D341Med (cell line): ENCODE measurements at regions not wholly inside any gene's neighbourhood (a gene's known extent, or its start where the extent isn't known, plus 50 kb on each side); places are given as distances from the start of the nearest gene placed in this dataset.
A peak's percentile ranks its signal among the peaks of the same experiment; 100 is the strongest.
"Not testable (repeated sequence)": the region's sequence is repeated elsewhere in the genome, so short reads cannot be mapped to it uniquely, and the experiment has no call there.

Source experiments
- DNase-seq: peaks from one replicate; pipeline ENCODE4 v3.0.0; 2012; ENCODE audit warnings: low spot score

DNA sequence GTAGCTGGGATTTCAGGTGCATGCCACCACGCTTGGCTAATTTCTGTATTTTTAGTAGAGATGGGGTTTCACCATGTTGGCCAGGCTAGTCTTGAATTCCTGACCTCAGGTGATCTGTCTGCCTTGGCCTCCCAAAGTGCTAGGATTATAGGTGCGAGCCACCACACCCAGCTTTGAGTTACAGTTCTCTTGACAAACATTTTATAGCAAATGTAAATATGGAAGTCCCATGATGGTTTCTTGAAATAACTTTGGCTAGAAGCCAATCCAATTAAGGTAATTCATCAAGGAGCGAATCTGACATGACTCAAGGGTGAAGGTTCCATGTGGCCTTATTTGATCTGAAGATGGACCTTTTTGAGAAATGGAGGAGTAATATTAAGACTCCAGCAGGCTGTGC, 76.2 kb upstream of the RFLNA start:
- DNase-seq, result not testable (repeated sequence)

DNA sequence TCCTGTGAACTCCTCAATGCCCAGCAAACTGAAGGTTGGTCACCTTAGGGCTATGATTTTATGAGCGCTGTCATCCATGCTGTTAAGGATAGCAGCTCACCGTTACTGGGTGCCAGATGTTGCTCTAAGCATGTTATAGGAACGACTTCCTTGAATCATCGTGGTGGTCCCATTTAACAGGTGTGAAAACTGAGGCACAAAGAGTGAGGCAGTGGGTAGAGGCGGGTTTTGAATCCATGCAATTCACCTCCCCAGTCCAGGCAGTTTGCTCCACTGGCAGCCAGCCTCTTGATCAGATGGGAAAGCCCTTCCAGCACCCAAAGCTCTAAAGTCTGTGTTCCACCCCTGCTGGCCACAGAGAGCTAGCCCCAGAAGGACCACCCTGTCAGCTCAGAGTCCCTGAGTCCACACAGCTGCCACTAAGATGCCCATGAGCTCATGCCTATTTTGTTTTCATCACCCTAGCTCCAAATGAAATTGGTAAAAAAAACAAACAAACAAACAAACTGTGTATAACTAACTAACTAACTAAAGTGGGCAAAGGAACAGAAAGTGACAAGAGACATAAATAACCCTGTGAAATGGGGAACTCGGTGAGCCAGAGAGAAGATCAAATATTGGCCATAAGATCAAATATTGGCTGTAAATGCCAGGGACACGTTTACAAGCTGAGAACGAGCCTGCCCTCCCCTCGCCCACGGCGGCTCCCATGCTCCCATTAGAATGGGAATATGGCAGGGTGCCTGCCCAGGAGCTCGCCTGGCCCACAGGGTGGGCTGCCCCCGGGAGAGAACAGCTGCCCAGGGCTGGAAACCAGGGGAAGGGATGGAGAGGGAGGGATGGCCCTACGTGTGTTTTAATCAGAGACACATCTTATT, 72.3 kb upstream of the RFLNA start:
- no peak for DNase-seq

DNA sequence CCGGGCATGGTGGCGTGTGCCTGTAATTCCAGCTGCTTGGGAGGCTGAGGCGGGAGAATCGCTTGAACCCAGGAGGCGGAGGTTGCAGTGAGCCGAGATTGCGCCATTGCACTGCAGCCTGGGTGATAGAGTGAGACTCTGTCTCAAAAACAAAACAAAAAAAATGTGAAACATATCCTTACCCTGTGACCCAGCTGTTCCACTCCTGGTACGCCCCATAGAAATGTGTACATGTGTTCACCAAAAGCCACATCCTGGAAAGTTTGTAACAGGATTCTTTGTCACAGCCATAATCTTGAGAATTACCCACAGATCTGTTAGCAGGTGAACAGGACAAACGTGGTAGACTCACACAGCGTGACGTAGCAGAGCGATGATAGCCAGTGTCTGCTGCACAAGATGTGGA, 71.2 kb upstream of the RFLNA start:
- not testable (repeated sequence) for DNase-seq

DNA sequence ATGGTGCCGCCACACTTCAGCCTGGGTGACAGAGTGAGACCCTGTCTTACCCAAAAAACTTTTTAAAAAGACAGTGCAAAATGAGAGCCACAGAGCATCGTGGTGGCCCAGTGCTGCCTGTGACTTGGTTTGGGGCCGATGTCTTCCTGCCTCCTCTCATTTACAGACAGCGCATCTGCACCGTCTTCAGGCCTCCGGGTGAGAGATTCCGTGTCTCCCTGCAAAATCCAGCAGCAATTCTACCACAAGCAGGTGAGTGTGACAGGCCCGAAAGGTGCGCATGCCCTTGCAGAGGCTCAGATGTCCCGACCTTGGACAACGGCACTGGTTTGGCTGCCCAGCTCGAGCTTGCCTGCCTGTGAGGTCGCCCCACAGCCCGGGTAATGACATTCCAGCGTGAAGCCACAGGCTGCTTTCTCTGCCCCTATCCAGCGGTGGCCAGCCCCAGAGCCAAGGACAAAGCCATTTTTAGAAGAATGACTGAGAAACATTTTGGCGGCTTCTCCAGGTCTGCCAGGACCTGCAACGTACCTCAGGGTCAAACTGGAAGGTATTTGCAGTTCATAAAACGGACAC, 70.3 kb upstream of the RFLNA start:
- no peak for DNase-seq

DNA sequence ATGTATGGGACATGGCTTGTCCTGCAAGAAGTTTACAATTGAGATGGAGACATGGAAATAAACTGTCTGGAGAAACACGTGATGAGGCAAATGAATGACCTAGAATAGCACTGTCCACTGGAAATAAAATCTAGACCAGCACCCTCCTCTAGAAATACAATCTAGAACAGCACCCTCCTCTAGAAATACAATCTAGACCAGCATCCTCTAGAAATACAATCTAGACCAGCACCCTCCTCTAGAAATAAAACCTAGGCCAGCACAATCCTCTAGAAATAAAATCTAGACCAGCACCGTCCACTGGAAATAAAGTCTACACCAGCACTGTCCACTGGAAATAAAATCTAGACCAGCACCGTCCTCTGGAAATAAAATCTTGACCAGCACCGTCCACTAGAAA, 69.2 kb upstream of the RFLNA start:
- no peak for DNase-seq

DNA sequence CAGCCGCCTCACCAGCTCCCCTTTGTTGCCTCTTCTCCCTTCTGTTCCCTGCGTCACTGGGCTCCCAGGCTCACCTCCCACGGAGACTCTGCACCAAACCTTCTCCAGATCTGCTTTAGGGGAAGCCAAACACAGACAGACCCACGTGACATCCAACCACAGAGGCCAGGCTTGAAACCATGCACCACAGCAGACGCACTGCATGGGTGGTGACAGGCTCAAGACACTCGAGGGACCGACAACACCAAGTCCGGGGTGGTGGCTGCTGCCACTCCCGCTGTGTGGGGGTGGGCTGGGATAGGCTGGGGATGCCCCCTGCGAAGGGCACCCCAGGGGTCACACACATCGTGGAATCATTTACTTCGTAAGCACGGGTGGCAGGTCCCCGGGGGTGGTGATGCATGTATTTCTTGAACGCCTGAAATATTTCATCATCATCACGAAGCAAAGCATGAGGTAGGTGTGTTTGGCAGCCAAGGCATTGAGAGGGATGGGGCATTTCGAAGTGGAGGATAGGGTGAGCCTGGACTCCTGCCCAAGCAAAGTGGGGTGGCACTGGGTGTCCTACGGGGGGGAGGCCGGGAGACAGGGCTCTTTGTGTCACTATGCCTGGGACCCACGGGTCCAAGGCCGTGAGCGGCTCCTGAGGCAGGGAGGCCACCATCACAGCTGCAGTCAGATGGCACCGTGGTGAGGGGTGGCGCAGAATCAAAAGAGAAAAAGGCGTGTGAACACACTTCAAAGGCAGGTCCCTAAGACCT, 66.8 kb upstream of the RFLNA start:
- DNase-seq, result no peak

DNA sequence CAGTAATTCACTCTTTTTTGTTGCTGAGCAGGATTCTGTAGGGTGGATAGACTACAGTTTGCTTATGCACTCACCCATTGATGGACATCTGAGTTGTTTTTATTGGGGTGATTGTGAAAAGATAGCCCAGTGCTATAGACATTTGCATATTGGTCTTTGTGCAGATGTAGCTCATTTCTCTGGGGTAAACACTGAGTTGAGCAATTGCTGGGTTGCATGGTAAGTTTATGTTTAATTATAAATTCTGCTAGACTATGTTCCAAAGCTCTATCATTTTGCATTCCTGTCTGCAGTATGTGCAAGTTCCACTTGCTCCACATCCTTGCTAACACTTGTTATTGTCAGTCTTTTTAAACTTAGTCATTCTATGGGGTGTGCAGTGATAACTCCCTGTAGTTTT, 65.4 kb upstream of the RFLNA start:
- DNase-seq, result no peak

DNA sequence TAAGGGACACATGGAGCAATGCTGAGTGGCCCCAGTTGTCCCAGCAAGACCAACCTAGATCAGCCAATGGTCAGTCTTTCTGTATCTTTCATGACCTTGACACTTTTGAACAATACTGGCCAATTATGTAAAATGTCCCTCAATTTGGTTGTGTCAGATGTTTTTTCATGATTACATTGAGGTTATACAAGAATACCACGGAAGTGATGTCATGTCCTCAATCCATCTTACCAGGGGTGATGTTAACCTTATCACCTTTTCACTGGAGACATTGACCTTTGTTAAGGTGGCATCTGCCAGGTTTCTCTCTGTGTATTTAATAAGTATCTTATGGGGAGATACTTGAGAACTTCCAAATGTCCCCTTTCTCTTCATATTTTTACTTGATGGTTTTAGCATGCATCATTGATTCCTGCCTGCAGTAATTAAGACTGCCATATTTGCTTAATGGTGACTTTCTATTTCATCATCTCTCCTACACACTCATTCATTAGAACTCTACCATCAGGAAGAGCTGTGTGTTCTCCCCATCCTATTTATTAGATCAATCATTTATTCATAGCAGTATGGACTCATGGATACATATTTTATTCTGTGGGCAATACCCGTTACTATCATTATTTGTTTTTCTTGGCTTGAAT, 64.7 kb upstream of the RFLNA start:
- DNase-seq, result no peak

DNA sequence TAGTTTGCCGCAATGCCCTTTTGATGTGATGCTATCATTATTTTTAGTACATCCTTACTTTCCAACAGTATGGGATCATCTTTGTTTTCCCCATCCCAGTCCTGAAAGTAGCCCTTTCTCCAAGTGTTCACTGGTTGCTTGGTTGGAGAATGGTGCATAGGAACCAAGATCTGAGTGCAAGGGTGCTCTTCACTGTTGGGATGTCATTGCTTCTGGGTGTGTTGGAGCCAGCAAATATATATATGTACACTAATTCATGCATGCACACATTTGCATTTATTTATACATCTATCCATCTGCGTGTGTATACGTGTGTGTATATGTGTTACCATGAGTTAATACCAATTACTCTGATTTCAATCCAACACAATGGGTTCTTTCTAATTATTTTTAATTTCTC, 64.1 kb upstream of the RFLNA start:
- no peak for DNase-seq

DNA sequence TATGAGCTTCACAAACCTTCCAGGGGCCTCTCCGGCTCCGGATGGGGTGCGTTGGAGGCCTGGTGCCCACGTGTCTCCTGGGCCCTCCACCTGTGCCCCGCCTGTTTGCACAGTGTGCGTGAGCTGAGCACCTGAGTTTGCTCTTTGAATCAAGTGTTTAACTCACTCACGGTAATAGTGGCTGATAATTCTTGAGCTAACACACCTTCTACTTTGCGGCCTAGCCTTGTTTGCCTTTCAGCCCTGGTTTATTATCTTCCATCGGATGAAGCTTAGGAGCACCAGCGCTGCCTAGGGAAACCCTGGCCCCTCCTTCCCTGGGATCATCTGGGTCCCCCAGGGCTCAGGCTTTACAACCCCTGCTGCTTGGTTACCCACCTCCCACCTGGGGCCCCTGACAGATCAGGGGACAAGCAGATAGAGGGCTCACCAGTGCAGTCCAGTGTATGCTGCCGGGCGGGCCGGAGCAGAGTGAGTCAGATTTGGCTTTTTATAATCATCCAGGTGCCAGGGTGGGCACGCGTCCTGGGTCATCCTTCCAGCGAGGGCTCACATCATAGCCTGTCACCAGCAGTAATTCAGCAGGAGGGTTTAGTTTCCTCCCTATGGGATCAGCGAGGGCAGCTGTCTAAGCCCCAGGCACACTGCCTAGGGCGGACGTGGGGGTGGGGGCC, 62.8 kb upstream of the RFLNA start:
- DNase-seq, result peak; percentile 91

DNA sequence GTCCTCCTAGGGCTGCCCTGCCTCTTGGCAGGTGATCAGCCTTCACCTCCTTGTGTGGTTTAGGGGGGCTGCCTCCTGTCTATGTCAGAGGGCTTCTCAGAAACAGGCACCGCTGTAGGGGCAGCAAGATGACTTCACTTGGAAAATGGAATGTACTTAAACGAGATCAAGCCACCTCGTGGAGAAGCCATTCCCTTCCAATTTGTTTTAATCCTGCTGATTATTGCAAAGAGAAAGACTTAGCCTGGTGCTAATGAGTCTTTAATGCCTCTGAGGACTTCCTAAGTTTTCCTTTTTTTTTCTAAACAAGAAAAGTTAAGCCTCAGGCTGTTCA, 62.3 kb upstream of the RFLNA start:
- no peak for DNase-seq

DNA sequence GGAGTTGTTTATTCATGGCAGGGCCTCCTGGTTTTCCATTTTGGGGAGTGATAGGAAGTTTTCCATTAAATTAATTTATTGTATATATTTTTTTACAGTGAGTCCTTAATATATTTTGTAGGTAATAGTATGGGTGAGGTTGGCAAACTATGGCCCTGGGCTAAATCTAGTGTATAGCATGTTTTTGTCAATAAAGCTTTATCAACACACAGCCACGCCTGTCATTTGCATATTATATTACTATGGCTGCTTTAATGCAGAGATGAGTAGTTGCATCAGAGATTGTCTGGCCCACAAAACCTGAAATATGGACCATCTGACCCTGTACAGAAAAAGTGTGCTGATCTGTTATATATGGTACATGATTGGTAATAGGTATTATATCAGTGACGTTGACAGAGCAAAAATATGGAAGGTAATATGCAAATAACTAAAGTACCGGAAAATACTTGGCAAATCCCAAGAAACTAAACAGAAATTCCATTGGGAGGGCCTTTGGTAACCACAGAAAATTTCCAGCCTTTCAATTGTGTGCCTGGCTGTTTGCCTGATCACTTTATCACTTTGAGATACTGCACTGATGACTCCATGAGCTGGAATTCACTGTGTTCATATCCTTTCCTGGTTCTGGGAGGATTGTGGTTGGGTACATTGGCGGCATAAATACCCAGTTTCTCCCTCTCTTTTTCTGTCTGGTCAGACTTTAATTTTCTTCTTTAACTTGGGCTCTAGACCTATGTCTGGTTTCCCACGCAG, 61.7 kb upstream of the RFLNA start:
- DNase-seq, result no peak

DNA sequence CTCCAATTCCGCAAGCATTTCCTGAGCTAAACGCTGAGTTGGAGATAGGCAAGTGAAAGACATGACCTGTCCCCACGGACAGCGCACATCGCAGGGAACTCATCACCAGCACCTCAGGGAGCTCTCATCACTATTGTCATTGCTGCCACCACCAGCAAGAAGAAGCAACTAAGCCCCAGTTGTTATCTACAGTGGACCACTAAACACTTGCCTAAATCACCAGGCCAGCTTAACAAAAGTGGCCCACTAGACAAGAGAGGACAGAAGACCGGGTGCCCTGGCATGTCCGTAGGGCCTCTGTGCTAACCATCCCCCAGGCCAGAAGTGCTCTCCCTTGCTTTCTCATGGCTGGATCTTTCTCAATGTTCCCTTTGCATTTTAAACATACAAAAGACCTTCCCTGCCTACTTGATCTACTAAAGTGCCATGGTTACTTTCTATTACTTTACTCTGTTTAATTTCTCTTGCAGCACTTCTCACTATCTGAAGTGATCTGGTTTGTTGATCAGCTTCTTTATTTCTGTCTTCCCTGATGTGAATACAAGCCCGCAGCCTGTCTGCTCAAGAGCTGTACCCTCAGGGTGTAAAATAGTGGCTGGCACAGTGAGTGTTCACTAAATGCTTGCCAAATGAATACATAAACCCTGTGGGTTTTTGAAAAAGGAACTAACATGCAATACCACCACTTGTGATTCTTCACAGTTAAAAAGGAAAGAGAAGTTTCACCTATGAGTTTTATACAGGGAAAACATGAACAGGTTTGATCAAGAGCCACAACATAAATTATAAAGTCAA, 60.9 kb upstream of the RFLNA start:
- no peak for DNase-seq

DNA sequence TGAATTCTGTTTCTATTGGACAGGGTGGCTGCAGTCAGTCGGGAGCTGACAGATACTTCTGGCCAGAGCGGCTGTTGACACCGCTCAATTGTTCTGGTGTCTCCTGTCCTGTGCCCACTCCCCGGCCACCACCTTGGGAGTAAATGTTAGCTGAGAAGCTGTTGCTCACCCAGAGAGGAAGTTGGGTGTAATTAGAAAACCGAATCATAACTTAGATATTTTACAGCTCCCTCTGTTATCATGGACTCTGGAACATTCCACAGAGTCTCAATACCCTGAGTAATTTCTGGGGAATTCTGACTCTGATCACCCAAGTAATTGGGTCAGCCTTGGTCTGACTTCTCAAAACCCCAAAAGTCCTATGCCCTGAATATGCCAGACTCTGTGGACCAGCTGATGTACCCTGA, 58.3 kb upstream of the RFLNA start:
- no peak for DNase-seq

DNA sequence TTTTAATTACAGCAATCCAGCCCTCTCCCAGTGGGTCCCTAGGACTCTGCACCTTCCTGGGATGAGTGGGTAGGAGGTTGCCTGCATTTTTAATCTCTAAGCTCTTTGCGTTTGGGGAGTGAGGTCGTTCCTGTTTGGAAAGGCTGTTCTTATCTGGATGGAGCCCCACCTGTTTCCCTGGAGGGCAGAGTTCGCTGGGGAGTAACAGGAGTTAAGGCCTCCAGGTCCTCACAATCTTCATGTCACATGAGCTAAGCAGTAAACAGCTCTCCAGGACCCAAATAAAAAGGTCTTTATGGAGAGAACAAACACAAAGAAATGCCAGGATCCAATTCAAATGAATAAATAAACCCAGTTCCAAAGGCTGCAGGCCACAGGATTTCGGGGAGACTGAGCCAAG, 56.0 kb upstream of the RFLNA start:
- DNase-seq, result no peak

DNA sequence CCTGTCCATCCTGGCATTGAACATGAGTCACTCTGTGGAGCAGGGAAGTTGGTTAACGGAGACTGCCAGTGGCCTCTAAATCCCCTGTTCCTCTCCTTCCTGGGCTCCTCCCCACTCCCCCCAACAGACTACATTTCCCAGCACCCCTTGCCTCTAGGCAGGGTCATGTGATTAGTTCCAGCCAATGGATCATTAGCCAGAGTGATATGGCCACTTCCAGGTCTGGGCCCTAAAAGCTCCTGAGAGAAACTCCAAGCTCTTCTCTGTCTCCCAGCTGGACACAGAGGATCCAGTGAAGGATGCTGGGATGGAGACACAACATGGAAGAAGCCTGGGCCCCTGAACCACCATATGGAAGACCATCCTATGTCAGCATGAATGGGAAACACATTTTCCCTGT, 54.4 kb upstream of the RFLNA start:
- peak; percentile 57 for DNase-seq

DNA sequence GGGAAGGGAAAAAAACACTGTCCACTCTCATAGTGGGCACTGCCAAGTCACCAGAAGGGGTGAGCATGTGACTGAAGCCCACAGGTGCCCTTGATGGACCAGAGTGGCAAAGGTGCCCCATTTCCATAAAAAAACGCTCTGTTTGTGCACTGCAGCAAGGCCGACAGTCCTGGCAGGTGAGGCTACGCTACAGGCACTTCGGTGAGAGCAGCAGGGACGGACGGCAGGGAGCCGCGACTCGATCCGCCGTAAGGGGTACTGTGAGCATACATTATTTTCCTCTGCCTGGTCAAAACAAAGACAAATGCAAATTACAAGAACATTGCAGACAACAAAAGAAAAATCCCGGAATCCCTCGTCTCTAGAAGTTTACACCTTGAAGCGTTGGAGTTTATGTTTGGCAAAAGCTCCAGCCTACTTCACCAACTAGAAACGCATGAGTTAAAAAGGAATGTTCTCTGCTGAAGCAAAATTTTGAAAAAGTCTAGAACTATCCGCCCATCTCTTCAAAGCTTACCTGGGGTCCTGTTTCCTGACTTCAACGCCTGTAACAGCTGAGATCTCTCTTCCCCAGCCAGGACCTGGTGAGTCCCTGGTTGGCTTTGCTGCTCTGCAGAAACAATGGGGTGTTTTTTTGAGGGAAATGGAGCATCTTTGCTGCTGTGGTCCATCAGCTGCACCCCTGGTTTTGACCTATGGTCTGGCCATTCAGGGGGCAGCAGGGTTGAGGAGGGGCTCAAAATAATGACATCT, 52.9 kb upstream of the RFLNA start:
- DNase-seq, result no peak

DNA sequence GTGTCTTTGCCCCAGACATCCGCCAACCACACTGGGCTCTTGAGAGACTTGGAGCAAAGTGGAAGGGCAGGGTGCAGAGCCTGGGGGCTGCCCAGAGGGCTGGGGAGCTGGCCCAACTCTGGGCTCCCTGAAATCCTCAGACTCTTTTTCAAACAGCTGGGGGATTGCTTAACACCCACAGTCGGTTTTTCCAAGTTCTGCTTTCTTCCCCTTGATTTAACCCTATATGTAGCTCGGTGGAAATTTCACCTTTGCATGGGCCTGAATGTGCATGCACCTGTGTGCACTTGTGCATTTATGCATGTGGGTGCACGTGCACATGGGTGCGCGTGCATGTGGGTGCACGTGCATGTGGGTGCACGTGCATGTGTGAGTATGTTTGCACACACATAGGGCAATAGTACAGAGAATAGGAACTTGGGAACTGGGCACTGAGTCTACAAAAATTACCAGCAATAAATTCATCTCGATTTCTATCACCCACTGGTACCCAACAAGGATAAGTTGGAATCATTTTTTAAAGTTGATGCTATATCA, 52.3 kb upstream of the RFLNA start:
- DNase-seq, result no peak

DNA sequence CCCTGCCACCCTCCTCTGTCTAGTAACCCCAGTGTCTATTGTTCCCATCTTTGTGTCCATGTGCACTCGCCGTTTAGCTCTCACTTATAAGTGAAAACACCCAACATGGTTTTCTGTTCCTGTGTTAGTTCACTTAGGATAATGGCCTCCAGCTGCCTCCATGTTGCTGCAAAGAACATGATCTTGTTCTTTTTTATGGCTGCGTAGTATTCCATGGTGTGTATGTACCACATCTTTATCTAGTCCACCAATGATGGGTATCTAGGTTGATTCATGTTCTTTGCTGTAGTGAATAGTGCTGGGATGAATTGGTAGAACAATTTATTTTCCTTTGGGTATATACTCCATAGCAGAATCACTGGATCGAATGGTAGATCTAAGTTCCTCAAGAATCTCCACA, 51.0 kb upstream of the RFLNA start:
- no peak for DNase-seq
